Neuronal stem cell (in vitro differentiated cells): ENCODE measurements at regions not wholly inside any gene's neighbourhood (a gene's known extent, or its start where the extent isn't known, plus 50 kb on each side); places are given as distances from the start of the nearest gene placed in this dataset.

Experiments
- DNase-seq: peaks from one replicate; pipeline ENCODE4 v3.0.0-alpha.2; 2013; ENCODE audit warnings: low spot score
- H2AFZ ChIP-seq: one replicate; pipeline ENCODE4 v1.6.1; 2013; ENCODE audit warnings: mild to moderate bottlenecking, low read length, inconsistent platforms
- H2AK5ac ChIP-seq: 2 replicates; pipeline ENCODE4 v1.6.1; 2013; ENCODE audit warnings: low read depth, mild to moderate bottlenecking, inconsistent platforms, low read length, moderate library complexity, mixed read lengths
- H2BK120ac ChIP-seq: 2 replicates; pipeline ENCODE4 v1.6.1; 2013; ENCODE audit warnings: low read depth, mild to moderate bottlenecking, inconsistent platforms, low read length, moderate library complexity, mixed read lengths
- H2BK12ac ChIP-seq: one replicate; pipeline ENCODE4 v1.6.1; 2013; ENCODE audit warnings: low read length, inconsistent platforms
- H2BK15ac ChIP-seq: 2 replicates; pipeline ENCODE4 v1.6.1; 2013; ENCODE audit warnings: mild to moderate bottlenecking, low read length, inconsistent platforms, mixed read lengths
- H2BK5ac ChIP-seq: one replicate; pipeline ENCODE4 v1.6.1; 2013; ENCODE audit warnings: inconsistent platforms, mild to moderate bottlenecking, low read length, moderate library complexity
- H3K14ac ChIP-seq: one replicate; pipeline ENCODE4 v1.6.1; 2013; ENCODE audit warnings: low read length, inconsistent platforms
- H3K18ac ChIP-seq: 2 replicates; pipeline ENCODE4 v1.6.1; 2013; ENCODE audit warnings: low read length, inconsistent platforms
- H3K23ac ChIP-seq: 2 replicates; pipeline ENCODE4 v1.6.1; 2013; ENCODE audit warnings: low read depth, mild to moderate bottlenecking, mixed read lengths, low read length, inconsistent platforms; ENCODE audit not compliant: poor library complexity
- H3K27ac ChIP-seq: replicated peaks from 3 replicates; pipeline ENCODE4 v1.5.1; 2013; ENCODE audit warnings: low read length, inconsistent platforms
- H3K27me3 ChIP-seq, 3 experiments: 2 replicates each; pipeline ENCODE4 v1.6.1; 2013; ENCODE audit warnings: low read length in 3 of 3, mild to moderate bottlenecking in 2 of 3, inconsistent platforms in 1 of 3, low read depth in 1 of 3, mixed read lengths in 1 of 3, moderate library complexity in 1 of 3; ENCODE audit not compliant: control insufficient read depth in 3 of 3, insufficient read depth in 3 of 3
- H3K36me3 ChIP-seq, 2 donors: replicated peaks in 1 of 2; 2 replicates each; pipeline ENCODE4 v1.6.1; 2013; ENCODE audit warnings: low read length in 2 of 2; ENCODE audit not compliant: control insufficient read depth in 2 of 2, insufficient read depth in 2 of 2
- H3K4ac ChIP-seq: 2 replicates; pipeline ENCODE4 v1.6.1; 2013; ENCODE audit warnings: inconsistent platforms, mild to moderate bottlenecking, low read length, moderate library complexity
- H3K4me1 ChIP-seq, 2 donors: 1 replicate in 1 of 2; 2 replicates in 1 of 2; pipeline ENCODE4 v1.6.1; 2013; ENCODE audit warnings: low read length in 2 of 2, low read depth in 1 of 2; ENCODE audit not compliant: control insufficient read depth in 2 of 2, insufficient read depth in 1 of 2
- H3K4me2 ChIP-seq: one replicate; pipeline ENCODE4 v1.6.1; 2013; ENCODE audit warnings: mild to moderate bottlenecking, low read length, inconsistent platforms; ENCODE audit not compliant: insufficient read depth, poor library complexity, severe bottlenecking
- H3K4me3 ChIP-seq, 2 donors: 2 replicates each; pipeline ENCODE4 v1.5.1; 2013; ENCODE audit warnings: low read length in 2 of 2, mild to moderate bottlenecking in 2 of 2, inconsistent platforms in 1 of 2, moderate library complexity in 1 of 2
- H3K79me1 ChIP-seq: one replicate; pipeline ENCODE4 v1.6.1; 2013; ENCODE audit warnings: low read depth, mild to moderate bottlenecking, inconsistent platforms, low read length, moderate library complexity
- H3K9ac ChIP-seq: one replicate; pipeline ENCODE4 v1.6.1; 2013; ENCODE audit warnings: mild to moderate bottlenecking, low read depth, low read length, inconsistent platforms; ENCODE audit not compliant: poor library complexity
- H3K9me3 ChIP-seq, 2 donors: replicated peaks in 1 of 2; 2 replicates each; pipeline versions ENCODE3 to v1.6.1; 2013; ENCODE audit warnings: low read length in 2 of 2, mild to moderate bottlenecking in 2 of 2, inconsistent platforms in 1 of 2, low read depth in 1 of 2, mixed read lengths in 1 of 2, moderate library complexity in 1 of 2; ENCODE audit not compliant: control insufficient read depth in 2 of 2, insufficient read depth in 1 of 2
- H4K8ac ChIP-seq: one replicate; pipeline ENCODE4 v1.6.1; 2013; ENCODE audit warnings: low read depth, mild to moderate bottlenecking, inconsistent platforms, low read length, moderate library complexity
- H4K91ac ChIP-seq: one replicate; pipeline ENCODE4 v1.6.1; 2013; ENCODE audit warnings: low read length, low read depth, mild to moderate bottlenecking, inconsistent platforms; ENCODE audit not compliant: poor library complexity
- WGBS, 2 donors: extraction: QIAGEN DNeasy Blood & Tissue Kit; methylation state at CpG; one replicate each; pipeline ENCODE4 v1.1.7; 2013; ENCODE audit warnings: missing lambda C conversion rate in 2 of 2, mixed read lengths in 1 of 2; ENCODE audit not compliant: insufficient read length in 2 of 2, insufficient replicate concordance in 1 of 2; ENCODE audit errors: extremely low coverage in 2 of 2; 5-methylcytosine and 5-hydroxymethylcytosine counted together

DNA sequence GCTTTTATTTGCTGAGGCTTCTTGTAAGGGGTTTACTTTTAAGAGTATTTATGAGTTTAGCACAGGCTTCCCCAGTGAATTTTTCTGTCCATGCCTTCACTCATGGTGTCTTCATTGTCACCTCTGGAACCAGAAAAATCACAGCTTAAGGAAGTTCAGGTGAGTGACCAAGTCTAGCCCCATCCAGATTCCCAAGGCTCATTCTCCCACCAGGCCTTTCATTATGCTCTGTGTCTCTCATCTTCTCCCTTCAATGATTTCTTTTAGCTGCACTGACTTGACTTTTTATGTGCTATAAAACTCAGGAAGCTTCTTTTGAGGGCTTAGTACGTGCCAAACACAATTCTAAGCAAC lies 64.9 kb upstream of the NEDD9 start:
- H3K9ac ChIP-seq: no peak overlapping the region
- no peak overlapping the region for H3K4me2 ChIP-seq
- H2BK120ac ChIP-seq: no peak overlapping the region
- no CpG with 5 or more reads among the region's 1 CpG for WGBS, 2 donors
- H3K18ac ChIP-seq: no peak overlapping the region
- H2AK5ac ChIP-seq: no peak overlapping the region
- no peak overlapping the region for H2BK12ac ChIP-seq
- H4K8ac ChIP-seq: no peak overlapping the region
- H2AFZ ChIP-seq: no peak overlapping the region
- no peak overlapping the region for H3K14ac ChIP-seq
- H2BK5ac ChIP-seq: no peak overlapping the region
- H3K27ac ChIP-seq: no peak overlapping the region
- H3K27me3 ChIP-seq: no peaks in the 10 kb centered on the region
- H3K4me3 ChIP-seq: no peak overlapping the region
- H4K91ac ChIP-seq: no peak overlapping the region
- no peak overlapping the region for H3K4ac ChIP-seq
- H3K36me3 ChIP-seq: no peaks in the 10 kb centered on the region
- no peak for DNase-seq
- H3K4me1 ChIP-seq: peaks cover 2 to 13% of the 10 kb centered on the region in 2 donors
- H3K79me1 ChIP-seq: no peaks in the 10 kb centered on the region
- H2BK15ac ChIP-seq: no peak overlapping the region
- H3K23ac ChIP-seq: no peak overlapping the region
- peaks cover 0 to 1% of the 10 kb centered on the region in 2 donors for H3K9me3 ChIP-seq

DNA sequence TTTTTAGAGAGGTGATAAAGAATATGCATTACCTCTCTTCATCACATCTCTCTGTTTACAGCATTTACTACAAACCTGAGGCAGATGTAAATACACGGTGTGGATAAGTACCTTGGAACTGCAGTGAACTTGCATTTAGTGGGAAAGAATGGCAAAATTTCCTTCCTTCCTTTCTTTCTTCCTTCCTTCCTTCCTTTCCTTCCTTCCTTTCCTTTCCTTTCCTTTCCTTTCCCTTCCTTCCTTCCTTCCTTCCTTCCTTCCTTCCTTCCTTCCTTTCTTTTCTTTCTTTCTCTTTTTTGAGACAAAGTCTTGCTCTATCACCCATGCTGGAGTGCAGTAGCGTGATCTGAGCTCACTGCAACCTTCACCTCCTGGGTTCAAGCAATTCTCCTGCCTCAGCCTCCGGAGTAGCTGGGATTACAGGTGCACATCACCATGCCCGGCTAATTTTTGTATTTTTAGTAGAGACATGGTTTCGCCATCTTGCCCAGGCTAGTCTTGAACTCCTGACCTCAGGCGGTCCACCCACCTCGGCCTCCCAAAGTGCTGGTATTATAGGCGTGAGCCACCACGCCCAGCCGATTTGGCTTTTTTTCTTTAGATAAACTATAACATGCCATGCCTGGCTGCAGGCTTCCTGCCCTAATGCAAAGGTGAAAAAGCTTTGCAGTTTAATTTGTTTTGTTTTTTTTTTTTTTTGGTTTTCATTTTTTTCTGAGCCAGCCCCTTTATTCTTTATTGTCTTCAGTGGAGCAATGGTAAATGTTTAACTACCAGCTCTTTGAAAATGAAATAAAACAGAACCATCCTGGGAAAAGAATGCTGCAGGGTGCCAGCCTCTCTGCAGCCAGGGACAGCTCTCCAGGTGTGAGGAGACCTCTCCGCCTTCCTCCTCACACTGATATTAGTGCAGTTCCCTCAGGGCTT lies 64.2 kb upstream of the NEDD9 start:
- no peak overlapping the region for H2BK120ac ChIP-seq
- H3K4me1 ChIP-seq: peaks cover 2 to 13% of the 10 kb centered on the region in 2 donors
- no peaks in the 10 kb centered on the region for H3K36me3 ChIP-seq
- no peak overlapping the region for H3K14ac ChIP-seq
- H3K18ac ChIP-seq: no peak overlapping the region
- H3K27ac ChIP-seq: no peak overlapping the region
- H2BK12ac ChIP-seq: no peak overlapping the region
- no peak overlapping the region for H2BK15ac ChIP-seq
- no CpG with 5 or more reads among the region's 11 CpGs for WGBS, 2 donors
- no peaks in the 10 kb centered on the region for H3K79me1 ChIP-seq
- no peak overlapping the region for H2AFZ ChIP-seq
- H2BK5ac ChIP-seq: no peak overlapping the region
- no peak overlapping the region for H3K4ac ChIP-seq
- no peak overlapping the region for H3K23ac ChIP-seq
- no peak overlapping the region for H4K91ac ChIP-seq
- H3K4me2 ChIP-seq: no peak overlapping the region
- no peak overlapping the region for H3K4me3 ChIP-seq
- H3K9me3 ChIP-seq: peaks cover 0 to 1% of the 10 kb centered on the region in 2 donors
- no peak overlapping the region for H2AK5ac ChIP-seq
- DNase-seq: no peak
- no peaks in the 10 kb centered on the region for H3K27me3 ChIP-seq
- H4K8ac ChIP-seq: no peak overlapping the region
- H3K9ac ChIP-seq: no peak overlapping the region

DNA sequence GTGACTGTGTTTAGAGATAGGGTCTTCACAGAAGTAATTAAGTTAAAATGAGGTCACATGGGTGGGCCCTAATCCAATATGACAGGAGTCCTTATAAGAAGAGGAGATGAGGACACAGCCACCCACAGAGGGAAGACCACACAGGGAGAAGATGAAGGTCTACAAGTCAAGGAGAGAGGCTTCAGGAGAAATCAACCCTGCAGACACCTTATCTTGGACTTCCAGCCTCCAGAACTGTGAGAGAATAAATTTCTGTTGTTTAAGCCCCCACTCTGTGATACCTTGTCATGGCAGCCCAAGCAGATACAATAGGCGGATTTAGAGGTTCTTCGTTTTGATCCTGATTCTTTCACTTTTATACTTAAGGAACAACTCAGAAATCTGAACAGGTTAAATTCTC lies 63.5 kb upstream of the NEDD9 start:
- no peak overlapping the region for H3K9ac ChIP-seq
- H3K4me2 ChIP-seq: no peak overlapping the region
- no peak overlapping the region for H3K4me3 ChIP-seq
- peaks cover 0 to 1% of the 10 kb centered on the region in 2 donors for H3K9me3 ChIP-seq
- no peaks in the 10 kb centered on the region for H3K79me1 ChIP-seq
- H2BK5ac ChIP-seq: no peak overlapping the region
- H3K27me3 ChIP-seq: no peaks in the 10 kb centered on the region
- no peak overlapping the region for H2AK5ac ChIP-seq
- H3K4me1 ChIP-seq: peaks cover 2 to 13% of the 10 kb centered on the region in 2 donors
- H4K8ac ChIP-seq: no peak overlapping the region
- no peak for DNase-seq
- no peak overlapping the region for H2BK12ac ChIP-seq
- H3K4ac ChIP-seq: no peak overlapping the region
- WGBS, 2 donors: no CpG with 5 or more reads among the region's 2 CpGs
- no peak overlapping the region for H4K91ac ChIP-seq
- no peak overlapping the region for H3K23ac ChIP-seq
- no peaks in the 10 kb centered on the region for H3K36me3 ChIP-seq
- H2BK120ac ChIP-seq: no peak overlapping the region
- H3K27ac ChIP-seq: no peak overlapping the region
- H3K18ac ChIP-seq: no peak overlapping the region
- H3K14ac ChIP-seq: no peak overlapping the region
- H2BK15ac ChIP-seq: no peak overlapping the region
- H2AFZ ChIP-seq: no peak overlapping the region

DNA sequence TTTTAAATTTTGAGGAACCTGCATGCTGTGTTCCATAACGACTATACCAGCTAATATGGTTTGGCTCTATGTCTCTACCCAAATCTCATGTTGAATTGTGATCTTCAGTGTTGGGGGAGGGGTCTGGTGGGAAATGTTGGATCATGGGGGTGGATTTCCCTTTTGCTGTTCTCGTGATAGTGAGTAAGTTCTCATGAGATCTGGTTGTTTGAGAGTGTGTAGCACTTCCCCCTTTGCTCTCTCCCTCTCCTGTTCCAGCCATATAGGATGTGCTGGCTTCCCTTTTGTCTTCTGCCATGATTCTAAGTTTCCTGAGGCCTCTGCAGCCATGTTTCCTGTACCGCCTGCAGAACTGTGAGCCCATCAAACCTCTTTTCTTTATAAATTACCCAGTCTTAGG lies 61.8 kb upstream of the NEDD9 start:
- no peak overlapping the region for H3K27ac ChIP-seq
- no peak overlapping the region for H3K14ac ChIP-seq
- H3K27me3 ChIP-seq: no peaks in the 10 kb centered on the region
- no peaks in the 10 kb centered on the region for H3K79me1 ChIP-seq
- no peak overlapping the region for H4K91ac ChIP-seq
- H2AK5ac ChIP-seq: no peak overlapping the region
- DNase-seq: no peak
- H3K9me3 ChIP-seq: peaks cover 0 to 1% of the 10 kb centered on the region in 2 donors
- no peak overlapping the region for H3K4me2 ChIP-seq
- H3K4me3 ChIP-seq: no peak overlapping the region
- H2BK12ac ChIP-seq: no peak overlapping the region
- no peak overlapping the region for H4K8ac ChIP-seq
- H3K23ac ChIP-seq: no peak overlapping the region
- no peaks in the 10 kb centered on the region for H3K36me3 ChIP-seq
- H2AFZ ChIP-seq: no peak overlapping the region
- no peak overlapping the region for H2BK15ac ChIP-seq
- WGBS, 2 donors: no CpG with 5 or more reads among the region's 3 CpGs
- no peak overlapping the region for H3K4ac ChIP-seq
- H3K9ac ChIP-seq: no peak overlapping the region
- no peak overlapping the region for H3K18ac ChIP-seq
- no peak overlapping the region for H2BK120ac ChIP-seq
- H2BK5ac ChIP-seq: no peak overlapping the region
- peaks cover 2 to 10% of the 10 kb centered on the region in 2 donors for H3K4me1 ChIP-seq
